ENCODE measurements at regions not wholly inside any gene's neighbourhood (a gene's known extent, or its start where the extent isn't known, plus 50 kb on each side); places are given as distances from the start of the nearest gene placed in this dataset.

GRCh38 chr3:193008654-193009053, 91.0 kb upstream of the MB21D2 start:
- no peaks in the 10 kb centered on the region for H3K27me3 Mint-ChIP-seq (ENCODE audit: insufficient read depth, unreplicated experiment)
- H3K4me3 ChIP-seq (ENCODE audit: low read depth, low read length): no peak overlapping the region
- no peak for TF ChIP-seq CTCF (IDR thresholded peaks at IDR 0.05; ENCODE audit: insufficient read depth in 1 of 2, low read depth in 1 of 2, low read length in 1 of 2, severe bottlenecking in 1 of 2, unreplicated experiment in 1 of 2)
- BruUV-seq (replicated peaks): no TSS peak
- no peak for DNase-seq
- ChIA-PET CTCF (no interaction called here), POLR2A (no interaction called here)
- no peaks in the 10 kb centered on the region for H3K36me3 ChIP-seq (ENCODE audit: control insufficient read depth, insufficient read depth, low read length)
- H3K27ac Mint-ChIP-seq (ENCODE audit: unreplicated experiment): peak overlapping the region; percentile 17
- H3K4me3 Mint-ChIP-seq (ENCODE audit: unreplicated experiment): no peak overlapping the region
- peaks cover 5% of the 10 kb centered on the region for H3K36me3 Mint-ChIP-seq (ENCODE audit: insufficient read depth, unreplicated experiment)
- H3K4me1 ChIP-seq: peaks cover 15% of the 10 kb centered on the region
- H3K9me3 ChIP-seq: 0 out of 2 replicates have a peak, but pooled peaks cover 3% of the 10 kb centered on the region
- H3K9me3 Mint-ChIP-seq (ENCODE audit: unreplicated experiment): peaks cover 23% of the 10 kb centered on the region
- H3K4me1 Mint-ChIP-seq (ENCODE audit: low read depth, unreplicated experiment): peaks cover 28% of the 10 kb centered on the region
- no peaks in the 10 kb centered on the region for H3K27me3 ChIP-seq (replicated peaks; ENCODE audit: control insufficient read depth, insufficient read depth, low read length)
- intact Hi-C loops (cut with micrococcal nuclease; ENCODE audit: unreplicated experiment): no loop called here

GRCh38 chr3:193010191-193010590, 92.5 kb upstream of the MB21D2 start:
- peaks cover 22% of the 10 kb centered on the region for H3K9me3 Mint-ChIP-seq (ENCODE audit: unreplicated experiment)
- Histone ChIP-seq H3K36me3 (ENCODE audit: control insufficient read depth, insufficient read depth, low read length) (no peaks in the 10 kb centered on the region), H3K4me1 (peaks cover 15% of the 10 kb centered on the region), H3K4me3 (ENCODE audit: low read depth, low read length) (no peak overlapping the region), H3K9me3 (0 out of 2 replicates have a peak, but pooled peaks cover 3% of the 10 kb centered on the region), H3K27me3 (replicated peaks; ENCODE audit: control insufficient read depth, insufficient read depth, low read length) (no peaks in the 10 kb centered on the region)
- intact Hi-C loops (cut with micrococcal nuclease; ENCODE audit: unreplicated experiment): loop anchor here (1.0 kb wide), 1 partner anchor 11 kb away; no protein-coding TSS in a partner anchor
- POLR2A ChIA-PET: interaction anchor here (0.6 kb wide), 1 partner anchor 1664 kb away, joined by 3 read pairs; no protein-coding TSS in a partner anchor
- no peak overlapping the region for H3K4me3 Mint-ChIP-seq (ENCODE audit: unreplicated experiment)
- TF ChIP-seq CTCF (IDR thresholded peaks at IDR 0.05; ENCODE audit: insufficient read depth in 1 of 2, low read depth in 1 of 2, low read length in 1 of 2, severe bottlenecking in 1 of 2, unreplicated experiment in 1 of 2): no peak
- no peaks in the 10 kb centered on the region for H3K27me3 Mint-ChIP-seq (ENCODE audit: insufficient read depth, unreplicated experiment)
- peaks cover 5% of the 10 kb centered on the region for H3K36me3 Mint-ChIP-seq (ENCODE audit: insufficient read depth, unreplicated experiment)
- peaks cover 28% of the 10 kb centered on the region for H3K4me1 Mint-ChIP-seq (ENCODE audit: low read depth, unreplicated experiment)
- BruUV-seq (replicated peaks): no TSS peak
- CTCF ChIA-PET: interaction anchor here (0.8 kb wide), 1 partner anchor 123 kb away, joined by 3 read pairs; no protein-coding TSS in a partner anchor
- no peak for DNase-seq
- H3K27ac Mint-ChIP-seq (ENCODE audit: unreplicated experiment): peak overlapping the region; percentile 55

- Mint-ChIP-seq H3K9me3 (ENCODE audit: unreplicated experiment) (peaks cover 13% of the 10 kb centered on the region), H3K27ac (ENCODE audit: unreplicated experiment) (no peak overlapping the region), H3K36me3 (ENCODE audit: insufficient read depth, unreplicated experiment) (peaks cover 5% of the 10 kb centered on the region), H3K4me3 (ENCODE audit: unreplicated experiment) (no peak overlapping the region), H3K4me1 (ENCODE audit: low read depth, unreplicated experiment) (peaks cover 28% of the 10 kb centered on the region), H3K27me3 (ENCODE audit: insufficient read depth, unreplicated experiment) (no peaks in the 10 kb centered on the region)
- ChIA-PET POLR2A (no interaction called here), CTCF (no interaction called here)
- H3K27me3 ChIP-seq (replicated peaks; ENCODE audit: control insufficient read depth, insufficient read depth, low read length): no peaks in the 10 kb centered on the region
- TF ChIP-seq CTCF (IDR thresholded peaks at IDR 0.05; ENCODE audit: insufficient read depth in 1 of 2, low read depth in 1 of 2, low read length in 1 of 2, severe bottlenecking in 1 of 2, unreplicated experiment in 1 of 2): no peak
- intact Hi-C loops (cut with micrococcal nuclease; ENCODE audit: unreplicated experiment): no loop called here
- no peak for DNase-seq
- H3K36me3 ChIP-seq (ENCODE audit: control insufficient read depth, insufficient read depth, low read length): no peaks in the 10 kb centered on the region
- H3K4me1 ChIP-seq: peaks cover 15% of the 10 kb centered on the region
- no peak overlapping the region for H3K4me3 ChIP-seq (ENCODE audit: low read depth, low read length)
- BruUV-seq (replicated peaks): no TSS peak
- H3K9me3 ChIP-seq: 0 out of 2 replicates have a peak, but pooled peaks cover 3% of the 10 kb centered on the region
Observed at GRCh38 chr3:193011958-193012357, 94.3 kb upstream of the MB21D2 start.

Measured in Caco-2 (cell line).